ENCODE measurements at regions not wholly inside any gene's neighbourhood (a gene's known extent, or its start where the extent isn't known, plus 50 kb on each side); places are given as distances from the start of the nearest gene placed in this dataset.
"Not testable (repeated sequence)": the region's sequence is repeated elsewhere in the genome, so short reads cannot be mapped to it uniquely, and the experiment has no call there.

DNA sequence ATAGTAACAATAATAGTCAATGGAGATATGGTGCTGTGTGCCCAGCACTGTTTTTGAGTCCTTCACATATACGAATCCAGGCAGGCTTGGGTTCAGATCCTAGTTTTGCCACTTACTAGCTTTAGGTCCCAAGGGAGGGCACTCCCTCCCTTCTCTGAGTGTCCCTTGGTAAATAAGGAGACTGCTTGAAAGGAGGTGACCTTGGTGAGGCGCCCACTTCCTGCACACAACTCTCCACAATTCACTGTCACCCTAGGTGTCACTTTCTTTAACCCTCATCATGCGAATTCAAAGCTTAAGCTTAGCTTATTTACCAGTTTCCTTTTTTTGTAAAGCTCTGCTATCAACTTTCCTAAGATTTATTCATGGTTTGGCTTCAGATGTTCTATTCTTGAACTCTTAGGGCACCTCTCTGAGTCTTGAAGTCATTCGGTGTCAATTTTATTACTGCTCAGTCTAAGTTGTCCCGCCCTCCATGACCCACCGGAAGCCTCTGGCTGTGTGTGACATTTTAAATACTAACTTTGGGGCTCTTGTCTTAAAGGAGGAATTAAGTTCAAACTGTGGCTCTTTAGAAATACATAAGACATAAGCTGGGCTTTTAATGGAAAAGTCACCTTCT is 170.7 kb upstream of the ZNF618 start:
- no peak for DNase-seq (ENCODE audit: low read depth)

DNA sequence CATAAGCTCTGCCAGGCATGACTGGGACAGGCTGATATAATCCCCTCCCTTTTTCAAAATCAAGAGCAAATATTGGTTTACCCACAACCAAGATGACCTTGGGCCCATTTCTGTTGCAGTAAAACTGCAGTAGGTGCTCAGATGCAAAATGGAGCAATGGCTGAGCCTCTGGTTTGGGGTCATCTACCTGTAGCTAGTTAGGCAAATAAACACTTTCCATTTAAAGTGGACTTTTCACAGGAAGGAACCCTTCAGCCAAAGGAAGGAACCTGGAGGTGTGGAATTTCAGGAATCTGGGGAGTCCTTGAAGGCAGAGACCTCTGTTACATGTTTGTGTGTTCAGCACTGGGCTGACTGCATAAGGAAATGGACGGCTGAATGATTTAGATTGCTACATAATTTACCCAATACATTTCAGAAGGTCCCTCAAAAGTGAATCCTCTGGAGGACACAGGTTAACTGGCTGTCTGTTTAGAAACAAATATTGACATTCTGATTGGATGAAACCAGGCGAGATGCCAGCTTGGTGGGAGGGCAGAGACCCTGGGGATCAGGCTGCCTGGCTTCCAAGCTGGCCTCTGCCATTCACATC is 170.1 kb upstream of the ZNF618 start:
- no peak for DNase-seq (ENCODE audit: low read depth)

DNA sequence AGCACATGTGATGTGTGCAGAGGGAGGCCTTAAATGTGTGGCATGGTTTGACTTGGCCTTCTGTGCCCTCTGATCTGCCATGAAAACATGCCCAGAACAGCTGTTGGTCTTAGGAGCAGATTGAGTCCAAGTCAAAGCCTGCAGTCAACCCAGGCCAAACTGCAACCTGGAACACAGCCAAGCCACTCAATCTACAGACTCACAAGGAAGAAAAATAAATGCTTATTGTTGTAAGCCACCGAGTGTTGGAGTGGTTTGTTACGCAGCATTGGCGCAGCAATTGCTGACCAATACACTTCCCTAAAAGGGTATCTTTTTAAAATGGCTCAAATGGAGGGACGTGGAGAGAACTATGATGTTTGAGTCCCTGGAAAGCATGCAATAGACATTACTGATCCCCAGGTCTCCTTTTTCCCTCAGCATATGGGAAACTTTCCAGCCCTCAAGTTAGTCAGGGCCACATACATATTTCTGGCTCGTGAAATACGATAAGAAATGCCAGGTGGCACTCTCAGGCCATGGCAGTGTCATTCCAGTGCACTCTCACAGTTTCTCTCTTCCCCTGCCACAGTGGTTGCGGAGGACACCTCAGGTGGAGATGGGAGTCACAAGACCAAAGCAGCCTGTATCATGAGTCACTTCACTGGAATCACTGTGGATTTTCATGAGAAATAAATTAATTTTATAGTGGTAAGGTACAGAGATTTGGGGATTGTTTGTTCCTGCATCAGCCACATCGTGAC is 168.0 kb upstream of the ZNF618 start:
- no peak for DNase-seq (ENCODE audit: low read depth)

DNA sequence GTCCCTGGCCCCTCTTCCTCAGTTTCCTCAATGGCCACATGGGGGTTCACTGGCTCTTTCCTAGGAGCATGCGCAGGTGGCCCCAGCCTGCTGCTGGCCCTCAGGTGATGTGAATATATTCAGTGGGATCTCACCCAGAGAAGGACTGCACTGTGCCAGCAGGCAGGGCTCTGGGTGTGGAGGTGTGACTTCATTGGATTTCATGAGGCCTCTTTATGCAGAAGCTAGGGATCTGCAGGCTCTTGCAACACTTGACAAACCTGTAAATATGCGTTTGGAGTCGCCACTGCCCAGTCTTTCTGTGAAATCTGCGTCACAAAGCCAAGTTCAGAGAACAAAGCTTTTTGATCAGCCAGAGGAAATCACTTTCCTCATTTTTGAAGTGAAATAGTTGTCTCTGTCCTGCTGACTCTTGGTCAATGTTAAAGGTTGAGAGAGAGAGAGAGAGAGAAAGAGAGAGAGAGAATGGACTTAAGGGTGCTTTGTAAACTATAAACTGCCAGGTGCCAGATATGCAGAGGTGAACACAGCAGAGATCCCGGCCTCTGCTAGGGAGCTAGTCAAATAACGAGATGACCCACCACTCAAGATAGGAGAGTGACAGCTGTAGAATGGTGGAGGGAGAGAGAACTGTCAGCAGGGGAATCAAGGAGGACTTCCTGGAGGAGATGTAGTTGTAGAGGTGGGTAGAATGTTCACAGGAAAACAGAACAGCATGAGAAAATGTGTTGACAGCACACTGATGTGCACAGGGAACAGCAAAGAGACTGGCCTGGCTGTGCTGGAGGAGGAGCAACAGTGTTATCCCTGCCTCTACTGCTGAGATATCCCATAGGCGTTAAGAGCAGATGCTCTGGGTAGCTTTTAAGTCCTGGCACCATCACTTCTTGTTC is 167.0 kb upstream of the ZNF618 start:
- no peak for DNase-seq (ENCODE audit: low read depth)

DNA sequence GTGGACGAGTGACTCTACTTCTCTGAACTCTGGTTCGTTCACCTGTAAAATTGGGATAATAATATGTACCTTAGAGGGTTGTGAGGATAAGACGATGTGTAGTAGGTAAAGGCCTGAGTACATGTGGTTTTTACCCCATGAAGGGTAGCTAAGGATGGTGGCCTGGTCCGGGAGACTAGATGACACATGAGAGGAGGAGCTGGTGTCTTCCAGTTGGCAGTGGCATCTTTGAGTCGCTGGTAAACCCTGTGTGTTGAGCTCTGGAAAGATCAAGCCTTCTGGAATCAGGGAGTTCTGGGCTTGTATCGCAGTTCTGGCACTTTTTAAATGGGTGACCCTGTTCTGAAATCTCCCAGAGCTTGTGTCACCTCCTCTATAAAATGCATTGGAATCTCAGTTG is 166.4 kb upstream of the ZNF618 start:
- no peak for DNase-seq (ENCODE audit: low read depth)

DNA sequence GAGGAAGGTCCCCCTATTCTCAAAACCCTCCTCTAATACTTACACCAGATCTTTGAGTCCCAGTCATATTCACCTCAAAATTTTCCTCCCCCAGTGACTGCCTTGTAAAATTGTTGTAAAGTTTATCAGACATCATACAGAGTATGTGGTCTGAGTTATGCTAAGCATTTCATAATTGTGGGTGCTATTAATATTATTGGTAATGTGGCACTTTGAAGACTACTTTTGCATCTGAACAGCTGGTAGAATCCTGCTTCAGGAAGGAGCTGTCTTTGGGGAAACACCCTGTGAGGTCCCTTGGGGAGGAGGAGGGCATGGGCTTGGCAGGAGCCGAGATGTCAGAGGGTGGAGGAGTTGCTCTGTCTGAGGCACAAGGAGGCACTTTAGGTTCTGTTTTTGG is 164.9 kb upstream of the ZNF618 start:
- no peak for DNase-seq (ENCODE audit: low read depth)

DNA sequence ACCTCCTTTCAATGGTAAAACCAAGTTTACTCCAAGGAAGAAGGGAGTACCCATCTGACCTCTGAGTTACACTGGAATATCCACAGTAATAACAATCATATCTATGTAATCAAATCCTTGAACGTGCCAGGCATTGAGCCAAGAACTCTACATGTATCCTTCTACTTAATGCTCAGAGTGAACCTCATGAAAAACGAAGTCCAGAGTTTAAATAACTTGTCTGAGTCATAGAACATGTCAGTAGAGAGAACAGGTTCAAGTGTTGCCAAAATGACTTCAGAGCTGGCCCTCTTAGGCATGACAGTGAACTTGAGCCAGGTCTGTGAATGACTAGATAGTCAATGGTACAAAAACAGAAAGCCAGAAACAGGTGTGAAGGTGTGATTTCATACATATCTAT is 164.1 kb upstream of the ZNF618 start:
- no peak for DNase-seq (ENCODE audit: low read depth)

DNA sequence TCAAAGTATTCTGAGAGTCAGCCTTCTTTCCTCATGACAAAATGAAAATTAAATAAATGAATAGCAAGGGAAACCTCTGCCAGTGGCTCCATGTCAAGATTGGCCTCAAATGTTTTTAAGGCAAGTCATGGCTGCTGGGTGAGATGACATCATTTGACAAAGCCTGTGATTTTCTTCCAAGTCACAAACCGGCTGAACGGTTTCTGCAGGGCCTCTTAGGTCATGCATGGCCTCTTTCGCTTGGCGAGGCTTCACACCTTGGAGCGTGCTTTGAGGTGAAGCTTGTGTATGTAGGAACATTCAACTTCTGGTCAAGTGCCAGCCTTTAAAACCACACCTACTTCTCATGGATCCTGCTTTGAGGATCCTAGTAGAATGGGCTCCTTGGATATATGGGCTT is 161.0 kb upstream of the ZNF618 start:
- no peak for DNase-seq (ENCODE audit: low read depth)

DNA sequence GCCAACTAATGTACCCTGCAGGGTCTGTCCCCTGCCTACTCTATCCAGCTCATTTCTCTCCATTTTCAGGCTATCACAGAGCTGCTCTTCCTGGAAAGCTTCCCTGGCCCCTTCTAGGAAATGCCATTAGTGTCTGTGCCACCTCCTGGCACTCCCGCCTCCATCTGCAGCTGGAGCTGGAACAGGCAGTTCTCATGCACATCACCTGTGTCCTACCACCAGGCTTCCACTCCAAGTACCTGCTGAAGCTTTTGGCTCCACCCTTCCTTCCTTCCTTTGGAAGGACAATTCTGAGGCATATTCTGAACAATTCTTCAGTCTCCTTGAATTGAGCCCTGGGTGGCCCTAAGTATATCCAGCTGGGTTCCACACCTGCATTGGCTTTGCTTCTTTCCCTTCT is 156.2 kb upstream of the ZNF618 start:
- no peak for DNase-seq (ENCODE audit: low read depth)

DNA sequence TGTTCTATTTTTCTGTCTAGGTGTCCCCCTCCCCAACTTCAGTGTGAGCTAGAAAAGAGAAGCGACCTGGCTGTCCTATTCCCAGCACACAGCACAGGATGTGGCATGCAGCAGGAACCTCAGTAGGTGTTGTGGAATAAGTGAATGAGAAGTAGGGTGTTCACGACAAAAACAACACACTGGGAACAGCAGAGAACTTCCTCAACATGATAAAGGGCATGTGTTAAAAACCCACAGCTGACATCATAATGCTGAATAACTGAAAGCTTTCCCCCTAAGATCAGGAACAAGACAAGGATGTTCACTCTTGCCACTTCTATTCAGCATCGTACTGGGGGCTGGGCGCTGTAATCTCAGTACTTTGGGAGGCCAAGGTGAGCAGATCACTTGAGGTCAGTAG is 155.6 kb upstream of the ZNF618 start:
- no peak for DNase-seq (ENCODE audit: low read depth)

DNA sequence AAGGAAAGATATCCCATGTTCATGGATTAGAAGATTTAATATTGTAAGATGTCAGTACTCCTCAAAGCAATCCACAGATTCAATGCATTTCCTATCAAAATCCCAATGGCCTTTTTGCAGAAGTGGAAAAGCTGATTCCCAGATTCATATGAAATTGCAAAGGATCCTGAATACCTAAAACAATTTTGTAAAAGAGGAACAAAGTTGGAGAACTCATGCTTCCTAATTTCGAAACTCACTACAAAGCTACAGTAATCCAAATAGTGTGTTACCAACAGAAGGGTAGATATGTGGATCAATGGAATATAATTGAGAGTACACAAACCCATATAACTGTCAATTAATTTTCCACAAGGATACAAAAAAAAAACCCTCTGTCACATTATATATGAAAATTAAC is 154.3 kb upstream of the ZNF618 start:
- no peak for DNase-seq (ENCODE audit: low read depth)

DNA sequence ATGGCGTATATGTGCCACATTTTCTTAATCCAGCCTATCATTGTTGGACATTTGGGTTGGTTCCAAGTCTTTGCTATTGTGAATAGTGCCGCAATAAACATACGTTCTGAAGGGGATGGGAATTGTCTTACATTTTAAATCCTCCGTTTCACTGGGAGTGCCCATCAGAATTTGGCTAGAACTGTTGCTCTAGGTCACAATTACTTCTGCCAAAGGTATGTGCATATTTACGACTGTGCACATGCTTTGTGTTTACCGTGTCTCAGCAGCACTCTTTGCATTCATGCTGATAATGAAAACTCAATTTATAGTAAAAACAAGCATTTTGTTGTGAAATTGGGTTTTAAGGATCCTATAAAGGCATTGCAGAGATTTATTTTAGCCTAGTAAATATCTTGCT is 151.9 kb upstream of the ZNF618 start:
- no peak for DNase-seq (ENCODE audit: low read depth)

DNA sequence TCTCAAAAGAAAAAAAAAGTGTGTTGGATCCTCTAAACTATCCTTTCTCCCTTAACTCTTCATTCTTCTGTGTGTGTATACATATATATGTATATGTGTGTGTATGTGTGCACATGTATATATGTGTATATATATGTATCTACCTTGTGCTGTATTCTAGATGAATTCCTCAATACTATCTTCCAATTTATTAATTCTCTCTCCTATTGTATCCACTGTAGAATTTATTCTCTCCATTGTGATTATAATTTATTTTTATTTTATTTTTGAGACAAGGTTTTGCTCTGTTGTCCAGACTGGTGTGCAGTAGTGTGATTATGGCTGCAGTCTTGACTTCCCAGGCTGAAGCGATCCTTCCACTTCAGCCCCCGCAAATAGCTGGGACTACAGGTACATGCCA is 147.1 kb upstream of the ZNF618 start:
- no peak for DNase-seq (ENCODE audit: low read depth)

DNA sequence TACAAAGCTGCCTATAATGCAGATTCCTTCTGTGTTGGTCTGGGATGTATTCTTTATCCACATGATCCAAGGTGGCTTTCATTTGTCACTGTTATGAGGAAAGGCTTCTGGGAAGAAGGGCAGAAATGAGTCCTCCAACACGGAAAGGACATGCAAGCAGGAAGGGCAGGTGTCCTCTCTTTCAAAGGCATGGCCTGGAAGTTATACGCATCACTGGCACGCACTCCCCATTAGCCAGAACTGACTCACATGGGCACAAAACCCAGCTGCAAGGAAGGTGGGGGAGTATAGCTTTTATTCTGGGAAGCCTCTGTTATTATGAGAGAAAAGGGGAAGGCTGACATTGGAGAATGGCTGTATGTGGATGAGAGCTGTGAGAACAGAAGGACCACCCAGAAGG is 141.3 kb upstream of the ZNF618 start:
- no peak for DNase-seq (ENCODE audit: low read depth)

DNA sequence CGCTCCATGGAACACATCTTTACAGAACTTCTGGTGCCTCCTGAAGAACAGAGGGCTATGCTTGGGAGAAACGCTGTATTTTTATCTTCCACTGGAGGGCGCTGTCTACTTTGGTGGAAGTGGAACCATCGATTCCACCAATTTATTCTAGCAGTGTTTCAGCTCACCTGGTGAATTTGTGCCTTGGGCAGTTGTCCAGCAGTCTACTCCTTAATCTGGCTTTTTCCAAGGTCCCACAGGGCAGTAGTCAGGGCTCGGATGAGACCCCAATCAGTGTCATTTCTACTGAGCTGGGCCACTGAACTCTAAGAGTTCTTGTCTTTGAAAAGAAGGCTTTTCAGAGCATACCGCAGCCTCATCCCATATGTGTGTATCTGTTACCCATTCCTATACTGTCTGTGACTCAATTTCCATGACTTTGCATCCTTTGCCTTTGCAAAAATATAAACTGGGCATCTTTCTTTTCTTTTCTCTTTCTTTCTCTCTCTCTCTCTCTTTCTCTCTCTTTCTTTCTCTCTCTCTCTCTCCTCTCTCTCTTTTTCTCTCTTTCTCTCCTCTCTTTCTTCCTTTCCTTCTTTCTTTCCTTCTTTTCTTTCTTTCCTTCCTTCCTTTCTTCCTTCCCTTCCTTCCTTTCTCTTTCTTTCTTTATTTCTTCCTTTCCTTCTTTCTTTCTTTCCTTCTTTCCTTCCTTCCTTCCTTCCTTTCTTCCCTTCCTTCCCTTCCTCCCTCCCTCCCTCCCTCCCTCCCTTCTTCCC is 138.4 kb upstream of the ZNF618 start:
- no peak for DNase-seq (ENCODE audit: low read depth)

DNA sequence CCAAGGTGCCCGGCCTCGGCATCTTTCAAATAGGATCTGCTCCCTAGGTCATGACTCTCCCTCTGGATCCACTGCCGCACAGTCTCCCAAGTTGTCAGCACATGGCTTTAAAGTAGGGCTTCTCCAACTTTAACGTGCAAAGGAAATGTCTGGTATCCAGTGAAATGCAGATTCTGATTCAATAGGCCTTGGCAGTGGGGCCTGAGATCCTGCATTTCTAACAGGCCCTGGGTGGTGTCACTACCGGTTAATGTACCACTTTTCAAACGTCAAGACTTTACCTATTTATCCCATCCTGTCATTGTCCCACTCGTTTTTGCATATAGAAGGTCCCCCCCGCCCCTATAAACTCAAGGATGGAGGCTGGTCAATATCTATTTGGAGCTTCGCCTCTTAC is 137.6 kb upstream of the ZNF618 start:
- DNase-seq (ENCODE audit: low read depth): no peak

DNA sequence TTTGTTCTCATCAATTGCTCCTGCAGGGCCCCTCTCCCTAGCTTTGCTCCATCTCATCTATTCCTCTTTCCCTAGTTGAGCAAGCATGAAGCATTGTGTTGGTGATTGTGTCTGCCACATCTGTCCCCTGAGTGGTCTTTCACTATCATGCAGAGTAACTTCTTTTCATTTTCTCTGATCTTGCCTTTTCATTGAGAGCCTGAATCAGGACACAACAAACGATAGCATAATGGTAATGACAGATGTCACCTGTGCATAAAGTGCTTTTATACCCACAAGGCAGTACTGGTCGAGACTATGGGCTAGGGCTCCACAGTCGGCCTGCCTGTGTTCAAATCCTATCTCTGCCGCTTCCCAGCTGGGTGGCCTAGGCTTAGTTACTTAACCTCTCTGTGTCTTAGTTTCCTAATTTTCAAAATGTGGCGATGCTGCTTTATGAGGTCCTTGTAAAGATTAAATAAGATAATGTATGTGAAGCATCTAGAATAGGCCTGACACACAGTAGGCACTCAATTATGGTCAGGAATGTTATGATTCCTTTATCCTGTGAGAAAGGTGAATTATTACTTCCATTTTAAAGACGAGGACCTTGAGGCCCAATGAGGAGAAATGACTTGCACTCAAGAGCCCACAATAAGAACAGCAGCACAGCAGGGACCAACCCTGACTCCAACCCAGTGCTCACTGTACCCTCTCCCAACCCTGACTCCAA is 137.1 kb upstream of the ZNF618 start:
- DNase-seq (ENCODE audit: low read depth): no peak

DNA sequence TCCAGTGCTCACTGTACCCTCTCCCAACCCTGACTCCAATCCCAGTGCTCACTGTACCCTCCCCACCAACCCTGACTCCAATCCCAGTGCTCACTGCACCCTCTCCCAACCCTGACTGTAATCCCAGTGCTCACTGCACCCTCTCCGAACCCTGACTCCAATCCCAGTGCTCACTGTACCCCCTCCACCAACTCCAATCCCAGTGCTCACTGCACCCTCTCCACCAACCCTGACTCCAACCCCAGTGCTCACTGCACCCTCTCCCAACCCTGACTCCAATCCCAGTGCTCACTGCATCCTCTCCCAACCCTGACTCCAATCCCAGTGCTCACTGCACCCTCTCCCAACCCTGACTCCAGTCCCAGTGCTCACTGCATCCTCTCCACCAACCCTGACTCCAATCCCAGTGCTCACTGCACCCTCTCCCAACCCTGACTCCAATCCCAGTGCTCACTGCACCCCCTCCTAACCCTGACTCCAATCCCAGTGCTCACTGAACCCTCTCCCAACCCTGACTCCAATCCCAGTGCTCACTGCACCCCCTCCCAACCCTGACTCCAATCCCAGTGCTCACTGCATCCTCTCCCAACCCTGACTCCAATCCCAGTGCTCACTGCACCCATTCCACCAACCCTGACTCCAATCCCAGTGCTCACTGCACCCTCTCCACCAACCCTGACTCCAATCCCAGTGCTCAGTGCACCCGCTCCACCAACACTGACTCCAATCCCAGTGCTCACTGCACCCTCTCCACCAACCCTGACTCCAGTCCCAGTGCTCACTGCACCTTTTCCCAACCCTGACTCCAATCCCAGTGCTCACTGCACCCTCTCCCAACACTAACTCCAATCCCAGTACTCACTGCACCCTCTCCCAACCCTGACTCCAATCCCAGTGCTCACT is 136.3 kb upstream of the ZNF618 start:
- not testable (repeated sequence) for DNase-seq (ENCODE audit: low read depth)

DNA sequence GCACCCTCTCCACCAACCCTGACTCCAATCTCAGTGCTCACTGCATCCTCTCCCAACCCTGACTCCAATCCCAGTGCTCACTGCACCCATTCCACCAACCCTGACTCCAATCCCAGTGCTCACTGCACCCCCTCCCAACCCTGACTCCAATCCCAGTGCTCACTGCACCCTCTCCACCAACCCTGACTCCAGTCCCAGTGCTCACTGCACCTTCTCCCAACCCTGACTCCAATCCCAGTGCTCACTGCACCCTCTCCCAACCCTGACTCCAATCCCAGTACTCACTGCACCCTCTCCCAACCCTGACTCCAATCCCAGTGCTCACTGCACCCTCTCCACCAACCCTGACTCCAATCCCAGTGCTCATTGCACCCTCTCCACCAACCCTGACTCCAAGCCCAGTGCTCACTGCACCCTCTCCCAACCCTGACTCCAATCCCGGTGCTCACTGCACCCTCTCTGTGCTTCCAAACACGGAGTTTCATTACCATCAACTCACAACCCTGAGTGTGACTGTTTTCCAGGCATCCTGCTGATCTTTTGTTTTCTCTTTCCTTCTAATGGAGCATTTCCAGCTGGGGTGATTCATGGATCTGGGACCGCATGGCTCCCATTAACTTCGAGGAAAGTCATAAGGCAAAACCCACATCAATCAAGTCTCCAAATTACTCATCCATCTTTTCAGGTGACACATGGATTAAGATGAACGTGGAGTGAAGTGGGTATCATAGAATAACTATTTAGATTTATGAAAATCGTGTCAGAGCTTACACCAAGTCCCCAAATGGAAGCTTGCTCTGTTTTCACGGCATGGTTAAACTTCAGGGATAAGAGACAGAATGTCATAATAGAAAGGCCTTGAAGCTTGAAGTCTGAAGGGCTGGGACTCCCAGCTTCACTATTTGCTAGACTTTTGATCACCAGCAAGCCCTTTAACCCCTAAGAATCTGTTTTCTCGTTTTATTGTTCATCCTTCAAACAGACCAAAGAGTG is 135.3 kb upstream of the ZNF618 start:
- DNase-seq (ENCODE audit: low read depth): not testable (repeated sequence)

Measured in stimulated activated CD8-positive, alpha-beta memory T cell treated with anti-CD3 and anti-CD28 coated beads, Interleukin-12 subunit alpha, Interleukin-12 subunit beta, amount 100 ng/mL, for 4 hours (primary cell).